ENCODE measurements at regions not wholly inside any gene's neighbourhood (a gene's known extent, or its start where the extent isn't known, plus 50 kb on each side); places are given as distances from the start of the nearest gene placed in this dataset.

GRCh38 chr18:64620971-64621560 is 472.2 kb upstream of the LINC00305 start:
- Histone ChIP-seq H2AFZ (no peak overlapping the region), H3K4me2 (ENCODE audit: unreplicated experiment) (no peak overlapping the region)
- in situ Hi-C loops (cut with MboI), result no loop called here

DNA sequence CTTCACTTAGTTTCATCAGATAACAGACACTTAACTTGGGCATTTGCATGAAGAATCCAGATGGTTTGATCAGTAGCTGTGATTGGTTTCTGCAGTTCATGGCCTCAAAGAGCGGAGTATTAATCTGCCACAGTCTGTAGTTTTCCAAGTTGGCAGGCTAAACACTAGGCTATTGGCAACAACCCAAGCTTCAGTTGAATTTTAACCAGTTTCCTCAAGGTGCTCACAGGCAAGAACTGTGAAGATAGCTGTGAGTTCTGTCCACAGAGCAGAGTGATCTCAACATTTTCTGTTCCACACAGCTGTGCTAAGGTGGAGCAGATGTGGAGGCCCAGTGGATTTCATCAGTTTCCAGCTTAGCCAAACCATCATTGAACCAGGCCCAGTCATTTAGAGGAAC is 469.5 kb upstream of the LINC00305 start:
- 0 to 8% methylated on average over 1 of the region's 1 CpG for WGBS, 2 experiments (ENCODE audit: low coverage in 1 of 2, low lambda C conversion rate in 2 of 2, missing lambda C conversion rate in 2 of 2)
- DNase-seq, result no peak
- H3K9me2 ChIP-seq (ENCODE audit: insufficient read depth), result no peaks in the 10 kb centered on the region
- H3K4me1 ChIP-seq (ENCODE audit: insufficient read depth), result no peaks in the 10 kb centered on the region
- H3K4me3 ChIP-seq, result no peak overlapping the region
- in situ Hi-C loops (cut with MboI), result no loop called here
- no peak overlapping the region for H3K4me2 ChIP-seq (ENCODE audit: unreplicated experiment)
- no peaks in the 10 kb centered on the region for H3K79me2 ChIP-seq (ENCODE audit: insufficient read depth)
- no peaks in the 10 kb centered on the region for H3K36me3 ChIP-seq (ENCODE audit: low read depth)
- TF ChIP-seq EZH2 (IDR thresholded peaks at IDR 0.05; ENCODE audit: insufficient read depth, poor library complexity, severe bottlenecking) (no peak), EZH2phosphoT487 (IDR thresholded peaks at IDR 0.05; ENCODE audit: insufficient read depth, low read depth) (no peak)
- no peak overlapping the region for H3K9ac ChIP-seq
- no peaks in the 10 kb centered on the region for H3F3A ChIP-seq (ENCODE audit: insufficient read depth)
- H3K9me3 ChIP-seq (ENCODE audit: low read depth), result no peaks in the 10 kb centered on the region
- H3K27ac ChIP-seq, result no peak overlapping the region
- H3K27me3 ChIP-seq (replicated peaks; ENCODE audit: insufficient read depth), result no peaks in the 10 kb centered on the region
- H2AFZ ChIP-seq, result no peak overlapping the region
- no peaks in the 10 kb centered on the region for H4K20me1 ChIP-seq (ENCODE audit: insufficient read depth)

More at GRCh38 chr18:64620971-64621560, 472.2 kb upstream of the LINC00305 start:
- Histone ChIP-seq H3K9me2 (ENCODE audit: insufficient read depth) (no peaks in the 10 kb centered on the region), H3K79me2 (ENCODE audit: insufficient read depth) (no peaks in the 10 kb centered on the region), H3K9me3 (ENCODE audit: low read depth) (no peaks in the 10 kb centered on the region), H3K27me3 (replicated peaks; ENCODE audit: insufficient read depth) (no peaks in the 10 kb centered on the region), H3K4me3 (no peak overlapping the region), H3K4me1 (ENCODE audit: insufficient read depth) (no peaks in the 10 kb centered on the region), H3F3A (ENCODE audit: insufficient read depth) (no peaks in the 10 kb centered on the region), H3K9ac (no peak overlapping the region), H3K27ac (no peak overlapping the region), H4K20me1 (ENCODE audit: insufficient read depth) (no peaks in the 10 kb centered on the region), H3K36me3 (ENCODE audit: low read depth) (no peaks in the 10 kb centered on the region)
- 3% methylated on average over 3 of the region's 3 CpGs for WGBS, 2 experiments (ENCODE audit: low coverage in 1 of 2, low lambda C conversion rate in 2 of 2, missing lambda C conversion rate in 2 of 2)
- no peak for DNase-seq
- TF ChIP-seq EZH2phosphoT487 (IDR thresholded peaks at IDR 0.05; ENCODE audit: insufficient read depth, low read depth) (no peak), EZH2 (IDR thresholded peaks at IDR 0.05; ENCODE audit: insufficient read depth, poor library complexity, severe bottlenecking) (no peak)

DNA sequence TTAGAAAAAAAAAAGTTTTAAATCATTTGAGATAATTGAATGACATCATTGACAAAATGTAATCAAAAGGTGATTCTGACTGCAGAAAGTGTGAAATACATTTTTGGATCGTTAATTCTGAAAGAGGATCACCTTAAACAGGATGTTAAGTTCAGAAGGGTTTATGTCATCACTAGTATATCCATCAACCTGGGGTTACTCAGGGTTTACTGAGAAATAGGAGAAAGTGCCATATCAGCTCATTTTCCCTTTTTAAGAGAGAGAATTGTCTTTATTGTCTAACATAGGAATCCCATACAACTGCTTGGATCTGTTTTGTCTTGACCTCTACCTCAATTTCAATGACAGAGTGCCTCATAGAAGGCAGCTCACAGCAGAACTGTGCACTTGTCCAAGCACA is 466.1 kb upstream of the LINC00305 start:
- Histone ChIP-seq H3K4me2 (ENCODE audit: unreplicated experiment) (no peak overlapping the region), H3K4me3 (no peak overlapping the region), H3K27me3 (replicated peaks; ENCODE audit: insufficient read depth) (no peaks in the 10 kb centered on the region), H3K9me2 (ENCODE audit: insufficient read depth) (no peaks in the 10 kb centered on the region), H3K36me3 (ENCODE audit: low read depth) (no peaks in the 10 kb centered on the region), H3K9ac (no peak overlapping the region), H2AFZ (no peak overlapping the region), H3K9me3 (ENCODE audit: low read depth) (no peaks in the 10 kb centered on the region), H3K27ac (no peak overlapping the region), H4K20me1 (ENCODE audit: insufficient read depth) (no peaks in the 10 kb centered on the region), H3F3A (ENCODE audit: insufficient read depth) (no peaks in the 10 kb centered on the region), H3K79me2 (ENCODE audit: insufficient read depth) (no peaks in the 10 kb centered on the region), H3K4me1 (ENCODE audit: insufficient read depth) (no peaks in the 10 kb centered on the region)
- 5 to 7% methylated on average over 1 of the region's 1 CpG for WGBS, 2 experiments (ENCODE audit: low coverage in 1 of 2, low lambda C conversion rate in 2 of 2, missing lambda C conversion rate in 2 of 2)
- TF ChIP-seq EZH2phosphoT487 (IDR thresholded peaks at IDR 0.05; ENCODE audit: insufficient read depth, low read depth) (no peak), EZH2 (IDR thresholded peaks at IDR 0.05; ENCODE audit: insufficient read depth, poor library complexity, severe bottlenecking) (no peak)
- no peak for DNase-seq
- in situ Hi-C loops (cut with MboI), result no loop called here

- in situ Hi-C loops (cut with MboI), result no loop called here
- Histone ChIP-seq H3K79me2 (ENCODE audit: insufficient read depth) (no peaks in the 10 kb centered on the region), H3F3A (ENCODE audit: insufficient read depth) (no peaks in the 10 kb centered on the region), H3K36me3 (ENCODE audit: low read depth) (no peaks in the 10 kb centered on the region), H3K27ac (no peak overlapping the region), H3K4me2 (ENCODE audit: unreplicated experiment) (no peak overlapping the region), H4K20me1 (ENCODE audit: insufficient read depth) (no peaks in the 10 kb centered on the region), H3K9me2 (ENCODE audit: insufficient read depth) (no peaks in the 10 kb centered on the region), H3K9ac (no peak overlapping the region), H3K4me3 (no peak overlapping the region), H2AFZ (no peak overlapping the region), H3K27me3 (replicated peaks; ENCODE audit: insufficient read depth) (no peaks in the 10 kb centered on the region), H3K9me3 (ENCODE audit: low read depth) (no peaks in the 10 kb centered on the region), H3K4me1 (ENCODE audit: insufficient read depth) (no peaks in the 10 kb centered on the region)
- no peak for TF ChIP-seq EZH2 (IDR thresholded peaks at IDR 0.05; ENCODE audit: insufficient read depth, poor library complexity, severe bottlenecking)
- no peak for TF ChIP-seq EZH2phosphoT487 (IDR thresholded peaks at IDR 0.05; ENCODE audit: insufficient read depth, low read depth)
- DNase-seq, result no peak
- WGBS, 2 experiments (ENCODE audit: low coverage in 1 of 2, low lambda C conversion rate in 2 of 2, missing lambda C conversion rate in 2 of 2), result 15 to 42% methylated on average over 1 of the region's 1 CpG
Observed at GRCh38 chr18:64614446-64614845, 465.6 kb upstream of the LINC00305 start.

DNA sequence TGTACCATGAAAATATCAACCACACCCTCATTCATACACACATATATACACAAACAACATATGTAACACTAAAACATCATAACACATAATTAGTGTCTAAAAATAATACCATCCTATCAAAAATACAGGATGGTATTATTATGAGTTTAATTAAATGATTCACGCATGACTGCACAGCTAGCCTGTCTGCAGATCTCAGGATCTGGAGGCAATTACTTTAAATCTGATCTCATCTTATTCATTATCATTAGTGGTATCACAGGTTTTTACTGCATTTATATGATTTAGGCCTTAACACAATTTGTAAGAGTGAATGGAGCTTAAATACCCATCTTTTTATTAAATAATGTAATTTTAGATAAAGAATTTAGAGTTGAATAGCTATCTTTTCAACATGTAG is 443.4 kb upstream of the LINC00305 start:
- Histone ChIP-seq H3K9ac (no peak overlapping the region), H2AFZ (no peak overlapping the region), H3K36me3 (ENCODE audit: low read depth) (no peaks in the 10 kb centered on the region), H3K27ac (no peak overlapping the region), H3K4me3 (no peak overlapping the region), H3K27me3 (replicated peaks; ENCODE audit: insufficient read depth) (no peaks in the 10 kb centered on the region), H3K4me2 (ENCODE audit: unreplicated experiment) (no peak overlapping the region), H3K9me2 (ENCODE audit: insufficient read depth) (no peaks in the 10 kb centered on the region), H3K79me2 (ENCODE audit: insufficient read depth) (no peaks in the 10 kb centered on the region), H4K20me1 (ENCODE audit: insufficient read depth) (no peaks in the 10 kb centered on the region), H3K4me1 (ENCODE audit: insufficient read depth) (no peaks in the 10 kb centered on the region), H3F3A (ENCODE audit: insufficient read depth) (no peaks in the 10 kb centered on the region), H3K9me3 (ENCODE audit: low read depth) (peaks cover 2% of the 10 kb centered on the region)
- in situ Hi-C loops (cut with MboI), result no loop called here
- 30 to 54% methylated on average over 1 of the region's 1 CpG for WGBS, 2 experiments (ENCODE audit: low coverage in 1 of 2, low lambda C conversion rate in 2 of 2, missing lambda C conversion rate in 2 of 2)
- DNase-seq, result no peak
- no peak for TF ChIP-seq EZH2 (IDR thresholded peaks at IDR 0.05; ENCODE audit: insufficient read depth, poor library complexity, severe bottlenecking)
- TF ChIP-seq EZH2phosphoT487 (IDR thresholded peaks at IDR 0.05; ENCODE audit: insufficient read depth, low read depth), result no peak

Data from GM23248 (cell line).